Uterus (tissue), 3 donors: ENCODE measurements at regions not wholly inside any gene's neighbourhood (a gene's known extent, or its start where the extent isn't known, plus 50 kb on each side); places are given as distances from the start of the nearest gene placed in this dataset.

Experiments
- DNase-seq, 2 donors: peaks; one replicate each; pipeline ENCODE4 v3.0.0-alpha.2; 2019 to 2020
- H3K27ac ChIP-seq, 2 donors: fragments of 200-600 bp; sonication (generic); 1 replicate in 1 of 2; 2 replicates in 1 of 2; pipeline ENCODE4 v1.5.1; 2016 to 2018
- H3K27me3 ChIP-seq, 2 donors: fragments of 200-600 bp; sonication (generic); one replicate each; pipeline ENCODE4 v1.5.1; 2018 to 2019; ENCODE audit warnings: control low read depth in 1 of 2
- H3K36me3 ChIP-seq, 2 donors: fragments of 200-600 bp; sonication (generic); one replicate each; pipeline ENCODE4 v1.5.1; 2019; ENCODE audit warnings: control low read depth in 1 of 2
- H3K4me1 ChIP-seq, 2 donors: fragments of 200-600 bp; sonication (generic); one replicate each; pipeline ENCODE4 v1.5.1; 2018 to 2019; ENCODE audit warnings: control low read depth in 1 of 2
- H3K4me3 ChIP-seq, 2 donors: fragments of 200-600 bp; sonication (generic); 1 replicate in 1 of 2; 2 replicates in 1 of 2; pipeline ENCODE4 v1.5.1; 2018 to 2019; ENCODE audit warnings: mild to moderate bottlenecking in 1 of 2
- H3K9me3 ChIP-seq, 2 donors: fragments of 200-600 bp; sonication (generic); one replicate each; pipeline ENCODE4 v1.5.1; 2019; ENCODE audit warnings: control low read depth in 1 of 2
- POLR2A ChIP-seq, 2 donors: fragments of 450-650 bp; IDR thresholded peaks; one replicate each; pipeline ENCODE4 v1.6.1; 2016; ENCODE audit warnings: antibody characterized with exemption in 2 of 2, mild to moderate bottlenecking in 1 of 2, moderate library complexity in 1 of 2
- intact Hi-C: fragments of 100-400 bp; cut with DNase I; formaldehyde crosslinking; loops from one replicate; pipeline ENCODE4 v1.15.1; 2023; ENCODE audit warnings: low total_unique reads
- TF ChIP-seq, protein P1 (sequence below), 4 experiments: fragments of 200-600 bp in 2 of 4; fragments of 450-650 bp in 2 of 4; sonication (generic) in 2 of 4; IDR thresholded peaks; one replicate each; pipeline ENCODE4 v1.5.1; 2016 to 2019; ENCODE audit warnings: antibody characterized with exemption in 4 of 4, mild to moderate bottlenecking in 2 of 4, moderate library complexity in 1 of 4
- donor health status: DM: yes; HTN: yes; CAD: no.

DNA sequence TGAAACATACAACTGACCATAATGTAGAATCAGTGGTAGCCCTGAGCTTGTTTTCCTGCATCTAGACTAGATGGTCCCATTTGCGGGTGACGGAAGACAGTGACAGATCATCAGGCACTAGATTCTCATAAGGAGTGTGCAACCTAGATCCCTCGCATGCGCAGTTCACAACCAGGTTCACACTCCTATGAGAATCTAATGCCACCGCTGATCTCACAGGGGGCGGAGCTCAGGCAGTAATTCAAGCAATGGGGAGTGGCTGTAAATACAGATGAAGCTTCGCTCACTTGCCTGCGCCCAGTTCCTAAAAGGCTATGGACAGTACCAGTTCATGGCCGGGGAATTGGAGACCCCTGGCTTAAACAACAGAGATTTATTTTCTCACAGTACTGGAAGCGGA lies 656.3 kb downstream of the HS3ST4 start:
- Histone ChIP-seq H3K9me3 (no peaks in the 10 kb centered on the region), H3K4me1 (no peaks in the 10 kb centered on the region), H3K27ac (no peak overlapping the region), H3K36me3 (no peaks in the 10 kb centered on the region), H3K4me3 (no peak overlapping the region), H3K27me3 (no peaks in the 10 kb centered on the region)
- TF ChIP-seq, protein P1, sequence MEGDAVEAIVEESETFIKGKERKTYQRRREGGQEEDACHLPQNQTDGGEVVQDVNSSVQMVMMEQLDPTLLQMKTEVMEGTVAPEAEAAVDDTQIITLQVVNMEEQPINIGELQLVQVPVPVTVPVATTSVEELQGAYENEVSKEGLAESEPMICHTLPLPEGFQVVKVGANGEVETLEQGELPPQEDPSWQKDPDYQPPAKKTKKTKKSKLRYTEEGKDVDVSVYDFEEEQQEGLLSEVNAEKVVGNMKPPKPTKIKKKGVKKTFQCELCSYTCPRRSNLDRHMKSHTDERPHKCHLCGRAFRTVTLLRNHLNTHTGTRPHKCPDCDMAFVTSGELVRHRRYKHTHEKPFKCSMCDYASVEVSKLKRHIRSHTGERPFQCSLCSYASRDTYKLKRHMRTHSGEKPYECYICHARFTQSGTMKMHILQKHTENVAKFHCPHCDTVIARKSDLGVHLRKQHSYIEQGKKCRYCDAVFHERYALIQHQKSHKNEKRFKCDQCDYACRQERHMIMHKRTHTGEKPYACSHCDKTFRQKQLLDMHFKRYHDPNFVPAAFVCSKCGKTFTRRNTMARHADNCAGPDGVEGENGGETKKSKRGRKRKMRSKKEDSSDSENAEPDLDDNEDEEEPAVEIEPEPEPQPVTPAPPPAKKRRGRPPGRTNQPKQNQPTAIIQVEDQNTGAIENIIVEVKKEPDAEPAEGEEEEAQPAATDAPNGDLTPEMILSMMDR (IDR thresholded peaks at IDR 0.05) = no peak
- TF ChIP-seq POLR2A (IDR thresholded peaks at IDR 0.05) = no peak
- intact Hi-C loops = no loop called here
- DNase-seq = no peak

DNA sequence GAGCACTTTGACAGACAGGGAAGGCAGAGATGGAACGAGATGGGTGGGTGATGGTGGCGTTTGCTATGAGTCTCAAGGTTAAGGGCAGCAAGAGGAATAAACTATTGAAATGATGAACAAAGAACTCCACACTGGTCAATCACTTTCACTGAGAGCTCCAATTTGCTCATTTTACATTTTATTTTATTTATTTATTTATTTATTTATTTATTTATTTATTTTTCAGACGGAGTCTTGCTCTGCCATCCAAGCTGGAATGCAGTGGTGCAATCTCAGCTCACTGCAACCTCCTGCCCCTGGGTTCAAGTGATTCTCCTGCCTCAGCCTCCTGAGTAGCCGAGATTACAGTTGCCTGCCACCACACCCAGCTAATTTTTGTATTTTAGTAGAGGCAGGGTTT lies 669.1 kb downstream of the HS3ST4 start:
- H3K4me1 ChIP-seq = no peaks in the 10 kb centered on the region
- intact Hi-C loops = no loop called here
- H3K4me3 ChIP-seq = no peak overlapping the region
- H3K9me3 ChIP-seq = no peaks in the 10 kb centered on the region
- no peaks in the 10 kb centered on the region for H3K36me3 ChIP-seq
- TF ChIP-seq POLR2A (IDR thresholded peaks at IDR 0.05) = no peak
- TF ChIP-seq, protein P1 (IDR thresholded peaks at IDR 0.05) = no peak
- DNase-seq = no peak
- no peaks in the 10 kb centered on the region for H3K27me3 ChIP-seq
- H3K27ac ChIP-seq = no peak overlapping the region

DNA sequence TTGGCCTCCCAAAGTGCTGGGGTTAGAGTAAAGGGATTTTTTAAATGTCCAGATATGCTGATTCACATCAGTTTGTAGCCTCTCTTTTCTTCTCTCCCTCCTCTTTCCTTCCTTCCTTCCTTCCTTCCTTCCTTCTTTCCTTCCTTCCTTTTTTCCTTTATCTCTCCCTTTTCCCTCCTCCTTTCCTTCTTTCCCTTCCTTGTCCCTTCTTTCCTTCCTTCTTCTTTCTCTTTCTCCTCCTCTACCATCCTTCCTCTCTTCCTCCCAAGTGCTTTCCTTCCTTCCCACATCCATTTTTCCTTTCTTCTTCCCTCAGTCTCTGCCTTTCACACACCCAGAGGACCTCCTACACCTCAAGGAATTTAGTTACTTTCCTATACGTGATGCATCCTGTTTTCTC lies 671.8 kb downstream of the HS3ST4 start:
- no peak overlapping the region for H3K27ac ChIP-seq
- no peak for TF ChIP-seq POLR2A (IDR thresholded peaks at IDR 0.05)
- TF ChIP-seq, protein P1 (IDR thresholded peaks at IDR 0.05) = no peak
- H3K27me3 ChIP-seq = no peaks in the 10 kb centered on the region
- no peak overlapping the region for H3K4me3 ChIP-seq
- H3K36me3 ChIP-seq = no peaks in the 10 kb centered on the region
- H3K9me3 ChIP-seq = no peaks in the 10 kb centered on the region
- no peak for DNase-seq
- H3K4me1 ChIP-seq = no peaks in the 10 kb centered on the region
- intact Hi-C loops = no loop called here

DNA sequence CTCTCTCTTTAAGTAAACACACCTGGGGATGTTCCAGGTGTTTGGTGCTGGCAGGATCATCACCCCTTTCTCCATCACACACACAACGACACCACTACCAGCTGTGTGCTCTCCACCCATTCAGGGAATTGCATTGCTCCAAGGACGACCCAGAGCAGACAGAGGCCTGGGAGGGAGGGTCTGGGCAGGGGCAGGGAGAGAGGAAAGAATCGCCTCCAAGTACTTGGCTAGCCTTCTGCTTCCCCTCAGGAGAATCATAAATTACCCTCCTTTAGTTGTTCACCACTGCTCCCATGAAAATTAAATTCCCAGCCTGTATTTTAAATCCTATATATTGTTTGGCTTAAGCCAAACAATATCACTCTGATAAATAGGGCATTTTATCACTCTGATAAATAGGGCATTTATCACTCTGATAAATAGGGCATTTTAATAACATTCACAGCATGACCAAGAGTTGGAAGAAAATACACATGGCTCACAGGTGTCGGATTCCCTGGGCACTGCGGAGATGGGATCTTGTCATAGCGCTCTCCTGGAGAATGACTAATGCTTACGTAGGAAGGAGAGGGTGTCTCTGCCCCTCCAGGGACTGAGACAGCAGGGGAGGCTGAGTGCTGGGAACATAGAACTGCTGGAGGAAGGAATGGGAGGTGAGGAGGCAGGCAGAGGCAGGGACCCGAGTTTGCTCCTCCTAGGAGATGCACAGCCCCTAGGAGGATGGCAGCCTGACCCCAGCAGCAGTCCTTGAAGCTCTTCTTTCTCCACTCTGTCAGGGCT lies 673.6 kb downstream of the HS3ST4 start:
- Histone ChIP-seq H3K27ac (no peak overlapping the region), H3K4me1 (no peaks in the 10 kb centered on the region), H3K4me3 (no peak overlapping the region), H3K27me3 (no peaks in the 10 kb centered on the region), H3K36me3 (no peaks in the 10 kb centered on the region), H3K9me3 (no peaks in the 10 kb centered on the region)
- no peak for DNase-seq
- TF ChIP-seq, protein P1 (IDR thresholded peaks at IDR 0.05) = no peak
- no peak for TF ChIP-seq POLR2A (IDR thresholded peaks at IDR 0.05)
- intact Hi-C loops = no loop called here

DNA sequence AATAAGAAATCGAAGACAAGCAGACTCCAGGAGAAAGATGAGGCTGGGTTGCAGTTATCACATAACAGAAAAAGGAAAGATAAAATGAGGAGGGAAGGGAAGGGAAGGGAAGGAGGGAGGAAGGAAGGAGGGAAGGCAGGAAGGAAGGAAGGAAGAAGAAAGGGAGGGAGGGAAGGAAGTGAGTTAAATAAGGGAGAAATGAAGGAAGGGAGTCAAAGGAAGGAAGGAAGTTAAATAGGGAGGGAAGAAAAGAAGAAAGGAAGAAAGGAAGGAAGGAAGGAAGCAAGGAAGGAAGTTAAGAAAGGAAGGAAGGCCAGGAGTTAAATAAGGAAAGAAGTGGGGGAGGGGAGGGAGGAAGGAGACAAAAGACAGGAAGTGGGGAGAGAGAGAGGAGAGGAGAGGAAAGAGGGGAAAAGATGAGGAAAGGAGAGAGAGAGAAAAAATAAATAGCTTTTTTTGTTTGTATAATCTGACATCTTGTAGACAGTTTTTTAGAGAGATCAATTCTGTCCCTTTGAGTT lies 679.6 kb downstream of the HS3ST4 start:
- Histone ChIP-seq H3K4me3 (no peak overlapping the region), H3K27ac (no peak overlapping the region), H3K36me3 (no peaks in the 10 kb centered on the region), H3K9me3 (no peaks in the 10 kb centered on the region), H3K4me1 (no peaks in the 10 kb centered on the region), H3K27me3 (no peaks in the 10 kb centered on the region)
- intact Hi-C loops = no loop called here
- TF ChIP-seq, protein P1 (IDR thresholded peaks at IDR 0.05) = no peak
- TF ChIP-seq POLR2A (IDR thresholded peaks at IDR 0.05) = no peak
- no peak for DNase-seq
